ENCODE measurements at regions not wholly inside any gene's neighbourhood (a gene's known extent, or its start where the extent isn't known, plus 50 kb on each side); places are given as distances from the start of the nearest gene placed in this dataset.

GRCh38 chr9:108673386-108673785 lies 182.4 kb downstream of the ACTL7B start:
- no peak for TF ChIP-seq POLR2A (IDR thresholded peaks at IDR 0.05; ENCODE audit: extremely low read depth, insufficient read length)
- TF ChIP-seq MAX (IDR thresholded peaks at IDR 0.05; ENCODE audit: low read depth, low read length), result no peak
- no peak for TF ChIP-seq CTCF (IDR thresholded peaks at IDR 0.05; ENCODE audit: low read depth, low read length)
- no peak for TF ChIP-seq MYC (IDR thresholded peaks at IDR 0.05; ENCODE audit: low read depth, low read length)
- no peak for DNase-seq (ENCODE audit: low read depth)
- H3K4me3 ChIP-seq (ENCODE audit: low read depth, low read length), result no peak overlapping the region

- no peak for DNase-seq (ENCODE audit: low read depth)
- no peak overlapping the region for H3K4me3 ChIP-seq (ENCODE audit: low read depth, low read length)
- TF ChIP-seq POLR2A (IDR thresholded peaks at IDR 0.05; ENCODE audit: extremely low read depth, insufficient read length) (no peak), MYC (IDR thresholded peaks at IDR 0.05; ENCODE audit: low read depth, low read length) (no peak), MAX (IDR thresholded peaks at IDR 0.05; ENCODE audit: low read depth, low read length) (no peak), CTCF (IDR thresholded peaks at IDR 0.05; ENCODE audit: low read depth, low read length) (no peak)
Measured at GRCh38 chr9:108672475-108673190, 183.2 kb downstream of the ACTL7B start.

- DNase-seq (ENCODE audit: low read depth), result no peak
- TF ChIP-seq CTCF (IDR thresholded peaks at IDR 0.05; ENCODE audit: low read depth, low read length), result no peak
- no peak for TF ChIP-seq MYC (IDR thresholded peaks at IDR 0.05; ENCODE audit: low read depth, low read length)
- TF ChIP-seq POLR2A (IDR thresholded peaks at IDR 0.05; ENCODE audit: extremely low read depth, insufficient read length), result no peak
- H3K4me3 ChIP-seq (ENCODE audit: low read depth, low read length), result no peak overlapping the region
Measured at GRCh38 chr9:108671794-108672193, 184.0 kb downstream of the ACTL7B start.

GRCh38 chr9:108671176-108671575 lies 184.6 kb downstream of the ACTL7B start:
- DNase-seq (ENCODE audit: low read depth), result peak; percentile 68
- H3K4me3 ChIP-seq (ENCODE audit: low read depth, low read length), result no peak overlapping the region
- TF ChIP-seq MYC (IDR thresholded peaks at IDR 0.05; ENCODE audit: low read depth, low read length) (no peak), CTCF (IDR thresholded peaks at IDR 0.05; ENCODE audit: low read depth, low read length) (peak; percentile 34), POLR2A (IDR thresholded peaks at IDR 0.05; ENCODE audit: extremely low read depth, insufficient read length) (no peak)

- DNase-seq (ENCODE audit: low read depth), result no peak
- H3K4me3 ChIP-seq (ENCODE audit: low read depth, low read length), result no peak overlapping the region
- TF ChIP-seq CTCF (IDR thresholded peaks at IDR 0.05; ENCODE audit: low read depth, low read length) (no peak), MYC (IDR thresholded peaks at IDR 0.05; ENCODE audit: low read depth, low read length) (no peak), POLR2A (IDR thresholded peaks at IDR 0.05; ENCODE audit: extremely low read depth, insufficient read length) (no peak), MAX (IDR thresholded peaks at IDR 0.05; ENCODE audit: low read depth, low read length) (no peak)
Measured at GRCh38 chr9:108668938-108669335, 186.8 kb downstream of the ACTL7B start.
